Prostate gland (tissue), 2 donors: ENCODE measurements at regions not wholly inside any gene's neighbourhood (a gene's known extent, or its start where the extent isn't known, plus 50 kb on each side); places are given as distances from the start of the nearest gene placed in this dataset.

Experiments
- DNase-seq: peaks from one replicate; pipeline ENCODE4 v3.0.0-alpha.2; 2019; ENCODE audit warnings: low spot score
- H3K27ac ChIP-seq, 2 donors: fragments of 200-600 bp; sonication (generic); 2 replicates each; pipeline ENCODE4 v1.5.1; 2017 to 2019
- H3K27me3 ChIP-seq: fragments of 200-600 bp; sonication (generic); replicated peaks from 2 replicates; pipeline ENCODE4 v1.5.1; 2019; ENCODE audit not compliant: insufficient read depth
- H3K36me3 ChIP-seq, 2 donors: fragments of 200-600 bp; sonication (generic); 1 replicate in 1 of 2; 2 replicates in 1 of 2; pipeline versions ENCODE4 v1.5.1 to v1.8.1; 2017 to 2019
- H3K4me1 ChIP-seq: fragments of 200-600 bp; sonication (generic); replicated peaks from 2 replicates; pipeline ENCODE4 v1.5.1; 2019
- H3K4me3 ChIP-seq, 2 donors: fragments of 200-600 bp; sonication (generic); 2 replicates each; pipeline ENCODE4 v1.5.1; 2017 to 2019
- H3K9me3 ChIP-seq: fragments of 200-600 bp; sonication (generic); 2 replicates; pipeline ENCODE4 v1.5.1; 2017
- CTCF ChIP-seq, 4 experiments: fragments of 200-600 bp in 2 of 4; fragments of 450-650 bp in 2 of 4; sonication (generic) in 2 of 4; IDR thresholded peaks; 1 replicate in 3 of 4; 2 replicates in 1 of 4; pipeline ENCODE4 v1.5.1; 2016 to 2019; ENCODE audit warnings: antibody characterized with exemption in 4 of 4, mild to moderate bottlenecking in 2 of 4, moderate library complexity in 2 of 4
- POLR2A ChIP-seq: fragments of 450-650 bp; IDR thresholded peaks from one replicate; pipeline ENCODE4 v1.6.1; 2016; ENCODE audit warnings: antibody characterized with exemption, mild to moderate bottlenecking
- POLR2AphosphoS5 ChIP-seq: sonication (generic); formaldehyde crosslinking; IDR thresholded peaks from one replicate; pipeline ENCODE4 v1.6.1; 2017; ENCODE audit warnings: antibody characterized with exemption
- WGBS: methylation state at CpG from one replicate; pipeline ENCODE4 v1.1.5; 2018; 5-methylcytosine and 5-hydroxymethylcytosine counted together
- intact Hi-C: fragments of 100-400 bp; cut with DNase I; formaldehyde crosslinking; loops from one replicate; pipeline ENCODE4 v1.14.2; 2022

GRCh38 chr11:95534809-95535208 lies 254.8 kb downstream of the FAM76B start:
- no peaks in the 10 kb centered on the region for H3K36me3 ChIP-seq
- no peak for DNase-seq
- TF ChIP-seq CTCF (IDR thresholded peaks at IDR 0.05) = no peak
- TF ChIP-seq POLR2AphosphoS5 = no peak
- H3K9me3 ChIP-seq = no peaks in the 10 kb centered on the region
- no peaks in the 10 kb centered on the region for H3K27me3 ChIP-seq
- no peak overlapping the region for H3K4me3 ChIP-seq
- H3K4me1 ChIP-seq = no peaks in the 10 kb centered on the region
- no peak overlapping the region for H3K27ac ChIP-seq
- intact Hi-C loops = no loop called here

GRCh38 chr11:95534226-95534625 lies 255.4 kb downstream of the FAM76B start:
- TF ChIP-seq POLR2AphosphoS5 (no peak), POLR2A (no peak), CTCF (IDR thresholded peaks at IDR 0.05) (no peak)
- 85% methylated on average over 1 of the region's 1 CpG for WGBS
- Histone ChIP-seq H3K27me3 (no peaks in the 10 kb centered on the region), H3K27ac (no peak overlapping the region), H3K36me3 (no peaks in the 10 kb centered on the region), H3K9me3 (no peaks in the 10 kb centered on the region), H3K4me1 (no peaks in the 10 kb centered on the region), H3K4me3 (no peak overlapping the region)
- intact Hi-C loops = no loop called here
- no peak for DNase-seq

GRCh38 chr11:95531116-95531515 lies 258.5 kb downstream of the FAM76B start:
- no peaks in the 10 kb centered on the region for H3K9me3 ChIP-seq
- WGBS = 78% methylated on average over 3 of the region's 3 CpGs
- H3K4me3 ChIP-seq = no peak overlapping the region
- no peak for DNase-seq
- intact Hi-C loops = no loop called here
- no peak for TF ChIP-seq POLR2AphosphoS5
- no peak for TF ChIP-seq CTCF (IDR thresholded peaks at IDR 0.05)
- TF ChIP-seq POLR2A = no peak
- H3K36me3 ChIP-seq = no peaks in the 10 kb centered on the region
- H3K4me1 ChIP-seq = no peaks in the 10 kb centered on the region
- H3K27me3 ChIP-seq = no peaks in the 10 kb centered on the region
- no peak overlapping the region for H3K27ac ChIP-seq

GRCh38 chr11:95524314-95525036 lies 265.1 kb downstream of the FAM76B start:
- Histone ChIP-seq H3K4me3 (no peak overlapping the region), H3K9me3 (no peaks in the 10 kb centered on the region), H3K4me1 (no peaks in the 10 kb centered on the region), H3K27me3 (no peaks in the 10 kb centered on the region), H3K27ac (no peak overlapping the region), H3K36me3 (no peaks in the 10 kb centered on the region)
- no peak for TF ChIP-seq CTCF (IDR thresholded peaks at IDR 0.05)
- no peak for TF ChIP-seq POLR2A
- no peak for TF ChIP-seq POLR2AphosphoS5
- DNase-seq = no peak
- 42% methylated on average over 4 of the region's 4 CpGs for WGBS
- intact Hi-C loops = no loop called here

GRCh38 chr11:95522874-95523273 lies 266.7 kb downstream of the FAM76B start:
- intact Hi-C loops = no loop called here
- DNase-seq = peak; percentile 36
- 56% methylated on average over 4 of the region's 4 CpGs for WGBS

More at GRCh38 chr11:95522874-95523273, 266.7 kb downstream of the FAM76B start:
- Histone ChIP-seq H3K4me3 (no peak overlapping the region), H3K4me1 (no peaks in the 10 kb centered on the region), H3K36me3 (no peaks in the 10 kb centered on the region), H3K9me3 (no peaks in the 10 kb centered on the region), H3K27ac (no peak overlapping the region), H3K27me3 (no peaks in the 10 kb centered on the region)
- TF ChIP-seq POLR2A (no peak), CTCF (IDR thresholded peaks at IDR 0.05) (no peak)
